Retinal pigment epithelial cell (primary cell): ENCODE measurements at regions not wholly inside any gene's neighbourhood (a gene's known extent, or its start where the extent isn't known, plus 50 kb on each side); places are given as distances from the start of the nearest gene placed in this dataset.
A peak's percentile ranks its signal among the peaks of the same experiment; 100 is the strongest.

Experiments
- DNase-seq: peaks from one replicate; pipeline ENCODE4 v3.0.0-alpha.2; 2010; ENCODE audit warnings: low read depth
- H3K4me3 ChIP-seq: 2 replicates; pipeline ENCODE4 v1.5.1; 2011; ENCODE audit warnings: mild to moderate bottlenecking, low read length, control low read depth, moderate library complexity
- TF ChIP-seq, protein P1 (sequence below): conservative IDR thresholded peaks from 2 replicates; pipeline ENCODE4 v1.5.1; 2011; ENCODE audit warnings: low read depth, low read length, control low read depth, inconsistent platforms

DNA sequence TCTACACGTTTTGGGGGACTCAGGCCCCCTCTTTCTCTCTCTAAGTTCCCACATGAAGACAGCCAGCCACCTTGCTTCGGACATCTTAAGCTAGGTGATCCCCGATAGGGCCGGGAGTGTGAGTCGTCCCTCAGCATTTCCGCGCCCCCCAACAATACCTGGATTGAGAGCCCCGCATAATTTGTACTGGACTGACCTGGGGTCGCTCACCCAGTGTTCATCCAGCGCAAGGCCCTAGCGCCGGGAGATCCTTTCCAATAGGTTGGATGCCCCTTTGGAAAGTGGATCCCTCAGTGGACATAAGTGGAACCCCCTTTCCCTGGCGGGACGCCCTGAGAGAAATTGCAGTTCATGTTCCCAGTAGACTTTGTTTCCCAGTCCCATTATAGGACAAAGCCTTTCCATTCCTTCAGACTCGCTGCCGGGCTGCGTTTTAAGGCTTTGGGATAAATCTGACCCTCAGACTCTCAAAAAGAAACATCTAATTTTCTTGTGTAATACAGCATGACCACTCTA lies 77.8 kb upstream of the KCNH7 start:
- H3K4me3 ChIP-seq = no peak overlapping the region
- TF ChIP-seq, protein P1, sequence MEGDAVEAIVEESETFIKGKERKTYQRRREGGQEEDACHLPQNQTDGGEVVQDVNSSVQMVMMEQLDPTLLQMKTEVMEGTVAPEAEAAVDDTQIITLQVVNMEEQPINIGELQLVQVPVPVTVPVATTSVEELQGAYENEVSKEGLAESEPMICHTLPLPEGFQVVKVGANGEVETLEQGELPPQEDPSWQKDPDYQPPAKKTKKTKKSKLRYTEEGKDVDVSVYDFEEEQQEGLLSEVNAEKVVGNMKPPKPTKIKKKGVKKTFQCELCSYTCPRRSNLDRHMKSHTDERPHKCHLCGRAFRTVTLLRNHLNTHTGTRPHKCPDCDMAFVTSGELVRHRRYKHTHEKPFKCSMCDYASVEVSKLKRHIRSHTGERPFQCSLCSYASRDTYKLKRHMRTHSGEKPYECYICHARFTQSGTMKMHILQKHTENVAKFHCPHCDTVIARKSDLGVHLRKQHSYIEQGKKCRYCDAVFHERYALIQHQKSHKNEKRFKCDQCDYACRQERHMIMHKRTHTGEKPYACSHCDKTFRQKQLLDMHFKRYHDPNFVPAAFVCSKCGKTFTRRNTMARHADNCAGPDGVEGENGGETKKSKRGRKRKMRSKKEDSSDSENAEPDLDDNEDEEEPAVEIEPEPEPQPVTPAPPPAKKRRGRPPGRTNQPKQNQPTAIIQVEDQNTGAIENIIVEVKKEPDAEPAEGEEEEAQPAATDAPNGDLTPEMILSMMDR = no peak
- DNase-seq = no peak

DNA sequence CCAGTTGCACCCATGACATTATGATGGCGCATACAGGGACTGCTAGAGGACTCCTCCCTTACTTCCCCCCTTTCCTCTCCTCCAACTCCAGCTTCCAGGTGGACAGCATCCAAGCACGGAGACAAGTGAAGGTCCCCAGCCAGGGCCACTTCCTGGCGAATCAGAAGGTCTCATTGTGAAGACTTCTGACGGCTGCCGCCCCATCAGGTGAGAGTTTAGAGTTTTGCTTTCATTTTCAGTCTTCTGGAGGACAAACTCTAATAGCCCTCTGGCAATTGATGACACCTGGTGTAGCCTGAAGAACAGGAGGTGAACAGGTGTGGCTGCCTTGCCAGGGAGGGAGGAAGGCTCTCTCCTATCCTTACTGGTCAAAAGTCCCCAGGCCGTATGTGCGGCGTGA lies 77.3 kb upstream of the KCNH7 start:
- TF ChIP-seq, protein P1 = no peak
- DNase-seq = no peak
- no peak overlapping the region for H3K4me3 ChIP-seq

DNA sequence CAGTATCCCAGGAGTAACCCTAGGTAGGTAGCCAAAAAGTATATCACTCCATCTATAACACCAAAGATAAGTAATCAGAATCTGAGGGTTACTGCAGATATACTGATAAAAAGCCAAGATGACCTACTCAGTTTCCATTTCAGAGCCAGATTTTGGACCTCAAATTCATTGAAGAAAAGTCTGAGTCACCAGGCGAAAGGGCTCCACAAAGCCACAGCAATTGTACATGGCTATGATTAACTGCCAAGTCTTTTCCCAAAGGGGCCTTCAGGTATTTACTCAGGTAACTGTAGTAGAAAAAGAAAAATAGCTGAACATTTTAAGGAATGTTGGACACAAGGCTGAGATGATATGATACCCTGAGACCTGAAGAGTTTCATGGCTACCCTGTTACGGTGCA lies 75.6 kb upstream of the KCNH7 start:
- DNase-seq = no peak
- no peak overlapping the region for H3K4me3 ChIP-seq
- TF ChIP-seq, protein P1 = no peak

DNA sequence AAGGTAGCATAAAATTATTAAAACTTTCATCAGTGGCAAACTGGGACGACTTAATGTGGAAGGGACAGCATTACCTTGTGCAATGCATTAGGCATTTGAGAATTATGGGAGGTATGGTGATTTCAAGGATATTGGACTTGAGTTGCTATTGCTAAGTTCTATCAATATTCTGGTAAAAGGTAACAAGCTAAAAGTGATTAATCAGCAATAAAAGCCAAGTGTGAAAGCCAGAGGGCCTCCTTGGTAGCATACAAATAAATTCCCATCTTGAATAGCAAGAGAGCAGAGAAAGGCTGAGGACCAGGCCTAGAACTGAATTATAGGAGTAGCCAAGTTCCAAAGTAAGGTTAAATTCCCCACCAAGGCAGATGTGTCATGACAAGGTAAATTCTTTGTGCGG lies 74.2 kb upstream of the KCNH7 start:
- no peak overlapping the region for H3K4me3 ChIP-seq
- DNase-seq = no peak
- TF ChIP-seq, protein P1 = no peak

DNA sequence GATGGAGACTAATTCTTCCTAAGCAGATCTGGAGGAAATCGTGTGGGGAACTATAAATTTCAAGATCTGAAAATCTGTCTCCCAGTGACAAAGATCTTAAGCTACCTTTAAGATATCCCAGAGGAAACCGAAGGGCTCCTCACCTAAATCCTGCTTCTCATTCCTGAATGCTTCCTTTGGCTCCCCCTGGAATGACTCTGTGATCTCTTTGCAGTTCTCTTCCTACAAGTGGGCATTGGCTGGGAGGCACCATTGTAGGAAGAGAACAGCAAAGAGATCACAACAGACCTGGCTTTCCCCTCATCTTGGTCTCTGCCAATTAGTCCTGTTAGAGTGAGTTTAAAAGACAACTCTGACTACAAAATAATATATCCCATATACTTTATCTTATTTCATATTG lies 70.0 kb upstream of the KCNH7 start:
- no peak for DNase-seq
- H3K4me3 ChIP-seq = no peak overlapping the region
- TF ChIP-seq, protein P1 = no peak

DNA sequence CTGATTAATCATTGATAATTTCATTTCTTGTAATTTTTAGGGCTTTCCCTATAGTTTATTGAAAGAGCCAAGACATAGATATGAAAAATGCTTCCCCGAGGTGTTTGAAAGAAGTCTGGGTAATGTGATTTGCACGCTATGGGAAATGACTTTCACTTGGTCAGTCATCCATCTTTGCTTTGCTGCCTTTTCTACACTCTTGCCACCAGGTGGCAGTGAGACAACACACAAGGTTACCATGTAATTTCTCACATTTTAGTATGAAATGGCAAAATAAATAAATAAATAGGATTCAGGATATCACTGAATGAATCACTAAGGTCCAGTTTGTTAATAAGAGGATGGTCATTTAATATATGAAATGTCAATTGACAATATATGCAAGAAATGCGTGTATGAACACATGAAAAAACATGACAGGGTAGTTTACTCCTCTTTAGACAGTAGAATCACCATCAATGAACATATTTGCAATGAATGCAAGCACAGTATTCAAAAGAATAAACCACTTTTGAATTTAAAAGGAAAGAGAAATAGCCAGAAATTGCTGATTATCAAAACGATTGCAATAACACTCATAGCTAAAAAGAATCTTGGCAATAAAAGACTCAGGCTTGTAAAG lies 52.2 kb upstream of the KCNH7 start:
- TF ChIP-seq, protein P1 = peak; percentile 91
- peak; percentile 24 for DNase-seq
- H3K4me3 ChIP-seq = no peak overlapping the region

DNA sequence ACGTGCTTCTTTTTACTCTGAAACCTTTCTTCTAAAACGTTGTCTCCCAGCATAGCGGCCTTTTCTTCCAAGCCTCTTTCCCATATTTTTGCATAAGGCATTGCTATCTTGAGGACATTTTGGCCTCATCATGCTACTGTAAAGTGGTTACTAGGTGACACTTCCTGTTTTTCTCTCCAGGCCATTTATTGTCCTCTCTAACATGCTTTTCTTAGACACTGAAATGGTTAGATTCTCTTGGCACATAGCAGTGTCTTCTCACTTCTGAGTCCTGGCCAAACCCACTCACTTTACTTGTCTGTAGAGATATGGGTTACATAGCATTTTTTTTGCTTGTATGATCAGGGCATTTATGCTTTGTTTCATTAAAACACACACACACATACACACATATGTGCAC lies 50.1 kb upstream of the KCNH7 start:
- H3K4me3 ChIP-seq = no peak overlapping the region
- TF ChIP-seq, protein P1 = no peak
- no peak for DNase-seq
